ENCODE measurements at regions not wholly inside any gene's neighbourhood (a gene's known extent, or its start where the extent isn't known, plus 50 kb on each side); places are given as distances from the start of the nearest gene placed in this dataset.

GRCh38 chr18:55047546-55047945 is 88.3 kb upstream of the CCDC68 start:
- H3K9ac ChIP-seq (ENCODE audit: low read length): no peak overlapping the region
- no peak for DNase-seq
- H3K4me2 ChIP-seq (ENCODE audit: low read length): no peak overlapping the region
- H3K36me3 ChIP-seq (ENCODE audit: low read depth, low read length): no peaks in the 10 kb centered on the region
- H3K27me3 ChIP-seq (ENCODE audit: low read length): no peaks in the 10 kb centered on the region
- no peaks in the 10 kb centered on the region for H3K79me2 ChIP-seq (ENCODE audit: low read length)
- no peaks in the 10 kb centered on the region for H4K20me1 ChIP-seq (ENCODE audit: low read length)
- TF ChIP-seq EZH2 (IDR thresholded peaks at IDR 0.05; ENCODE audit: low read length, unreplicated experiment) (no peak), CTCF (conservative IDR thresholded peaks at IDR 0.05; ENCODE audit: low read depth, low read length) (no peak), EZH2phosphoT487 (IDR thresholded peaks at IDR 0.05; ENCODE audit: borderline replicate concordance, low read length) (no peak)
- ATAC-seq: peak; percentile 34; the same call in 1 of the 2 replicates
- BruUV-seq (replicated peaks): no TSS peak
- H3F3A ChIP-seq (ENCODE audit: low read length, unreplicated experiment): no peaks in the 10 kb centered on the region
- peak overlapping the region; percentile 47; the same call in 1 of the 2 replicates for H2AFZ ChIP-seq (ENCODE audit: low read length)
- peaks cover 12% of the 10 kb centered on the region for H3K4me1 ChIP-seq (ENCODE audit: insufficient read depth, low read length)
- H3K4me3 ChIP-seq (ENCODE audit: low read length): no peak overlapping the region
- H3K9me2 ChIP-seq (replicated peaks; ENCODE audit: low read length): no peaks in the 10 kb centered on the region
- H3K27ac ChIP-seq (ENCODE audit: low read length): no peak overlapping the region
- intact Hi-C loops (cut with micrococcal nuclease): loop anchor here (5.0 kb wide), 1 partner anchor 40 kb away; no protein-coding TSS in a partner anchor
- ChIA-PET CTCF (no interaction called here), POLR2A (ENCODE audit: unreplicated experiment) (no interaction called here)
- H3K9me3 ChIP-seq (ENCODE audit: low read length): no peaks in the 10 kb centered on the region

GRCh38 chr18:55041366-55041765 is 82.1 kb upstream of the CCDC68 start:
- Histone ChIP-seq H4K20me1 (ENCODE audit: low read length) (no peaks in the 10 kb centered on the region), H3K4me2 (ENCODE audit: low read length) (no peak overlapping the region), H3K27ac (ENCODE audit: low read length) (no peak overlapping the region), H3K9ac (ENCODE audit: low read length) (no peak overlapping the region), H3F3A (ENCODE audit: low read length, unreplicated experiment) (no peaks in the 10 kb centered on the region), H3K36me3 (ENCODE audit: low read depth, low read length) (no peaks in the 10 kb centered on the region), H3K9me3 (ENCODE audit: low read length) (no peaks in the 10 kb centered on the region), H3K27me3 (ENCODE audit: low read length) (no peaks in the 10 kb centered on the region), H3K9me2 (replicated peaks; ENCODE audit: low read length) (no peaks in the 10 kb centered on the region), H2AFZ (ENCODE audit: low read length) (no peak overlapping the region), H3K4me1 (ENCODE audit: insufficient read depth, low read length) (peaks cover 3% of the 10 kb centered on the region; the same call in 1 of the 2 replicates), H3K4me3 (ENCODE audit: low read length) (no peak overlapping the region), H3K79me2 (ENCODE audit: low read length) (no peaks in the 10 kb centered on the region)
- ChIA-PET CTCF (no interaction called here), POLR2A (ENCODE audit: unreplicated experiment) (no interaction called here)
- TF ChIP-seq CTCF (conservative IDR thresholded peaks at IDR 0.05; ENCODE audit: low read depth, low read length) (no peak), EZH2phosphoT487 (IDR thresholded peaks at IDR 0.05; ENCODE audit: borderline replicate concordance, low read length) (no peak), EZH2 (IDR thresholded peaks at IDR 0.05; ENCODE audit: low read length, unreplicated experiment) (no peak)
- no peak for ATAC-seq
- no peak for DNase-seq
- intact Hi-C loops (cut with micrococcal nuclease): no loop called here
- BruUV-seq (replicated peaks): no TSS peak

- peak; percentile 78 for ATAC-seq
- TF ChIP-seq CTCF (conservative IDR thresholded peaks at IDR 0.05; ENCODE audit: low read depth, low read length): no peak
- Histone ChIP-seq H3K79me2 (ENCODE audit: low read length) (no peaks in the 10 kb centered on the region), H3K4me3 (ENCODE audit: low read length) (no peak overlapping the region), H4K20me1 (ENCODE audit: low read length) (no peaks in the 10 kb centered on the region), H3K36me3 (ENCODE audit: low read depth, low read length) (no peaks in the 10 kb centered on the region), H3K27me3 (ENCODE audit: low read length) (no peaks in the 10 kb centered on the region), H3K4me2 (ENCODE audit: low read length) (no peak overlapping the region), H2AFZ (ENCODE audit: low read length) (no peak overlapping the region), H3K9ac (ENCODE audit: low read length) (no peak overlapping the region), H3K9me3 (ENCODE audit: low read length) (no peaks in the 10 kb centered on the region), H3F3A (ENCODE audit: low read length, unreplicated experiment) (no peaks in the 10 kb centered on the region), H3K4me1 (ENCODE audit: insufficient read depth, low read length) (peaks cover 3% of the 10 kb centered on the region; the same call in 1 of the 2 replicates), H3K9me2 (replicated peaks; ENCODE audit: low read length) (no peaks in the 10 kb centered on the region), H3K27ac (ENCODE audit: low read length) (no peak overlapping the region)
- ChIA-PET POLR2A (ENCODE audit: unreplicated experiment) (interaction anchor here (0.5 kb wide), 1 partner anchor 1880 kb away, joined by 4 read pairs; no protein-coding TSS in a partner anchor), CTCF (no interaction called here)
- intact Hi-C loops (cut with micrococcal nuclease): no loop called here
- DNase-seq: peak; percentile 63
- BruUV-seq (replicated peaks): no TSS peak
These were observed 78.9 kb upstream of the CCDC68 start for GRCh38 chr18:55038162-55038561.
